NCI-H1694 treated with DMSO at 0.1 percent for 48 hours (cell line): ENCODE measurements at regions not wholly inside any gene's neighbourhood (a gene's known extent, or its start where the extent isn't known, plus 50 kb on each side); places are given as distances from the start of the nearest gene placed in this dataset.
"Not testable (repeated sequence)": the region's sequence is repeated elsewhere in the genome, so short reads cannot be mapped to it uniquely, and the experiment has no call there.

Source experiments
- DNase-seq: peaks from one replicate; lab custom pipeline; 2025; lab: John Stamatoyannopoulos, UW

DNA sequence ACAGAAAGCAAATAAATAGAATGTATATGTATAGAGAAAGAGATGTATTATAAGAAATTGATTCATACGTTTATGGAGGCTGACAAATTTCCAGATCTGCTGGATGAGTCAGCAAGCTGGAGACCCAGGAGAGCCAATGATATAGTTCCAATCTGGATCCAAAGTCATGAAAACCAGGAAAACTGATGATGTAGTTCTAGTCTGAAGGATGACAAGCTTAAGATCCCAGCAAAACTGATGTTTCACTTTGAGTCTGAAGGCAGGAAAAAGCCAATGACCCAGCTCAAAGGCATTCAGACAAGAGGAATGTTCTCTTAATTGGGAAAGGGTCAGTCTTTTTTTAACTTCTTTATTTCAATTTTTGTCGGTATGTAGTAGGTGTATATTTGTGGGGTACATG is 102.6 kb downstream of the LHFPL1 start:
- no peak for DNase-seq

DNA sequence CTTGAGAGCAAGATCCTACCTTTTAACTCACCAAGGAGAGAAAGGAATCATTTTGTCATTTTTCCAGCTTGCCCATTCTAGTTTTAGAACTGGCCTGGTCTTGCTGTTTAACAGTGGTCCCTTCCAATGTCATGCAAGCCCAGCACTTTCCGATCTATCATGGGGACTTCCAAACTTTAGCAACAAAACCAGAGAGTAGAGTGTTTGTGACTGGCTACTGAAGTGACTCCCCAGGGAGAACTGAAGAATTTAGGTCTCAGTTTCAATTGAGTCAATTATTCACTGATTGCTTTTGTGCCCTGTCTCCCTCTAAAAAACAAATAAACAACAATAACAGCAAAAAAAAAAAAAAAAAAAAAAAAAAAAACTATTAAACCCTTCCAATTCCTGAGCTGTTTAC is 108.3 kb downstream of the LHFPL1 start:
- no peak for DNase-seq

GRCh38 chrX:112555831-112556230 is 123.9 kb downstream of the LHFPL1 start:
- DNase-seq: no peak

GRCh38 chrX:112545051-112545450 is 134.7 kb downstream of the LHFPL1 start:
- DNase-seq: no peak

GRCh38 chrX:112536544-112536943 is 143.2 kb downstream of the LHFPL1 start:
- no peak for DNase-seq

- DNase-seq: no peak
Measured at GRCh38 chrX:112527903-112528302, 151.8 kb downstream of the LHFPL1 start.

GRCh38 chrX:112521676-112522075 is 158.1 kb downstream of the LHFPL1 start:
- DNase-seq: no peak

- no peak for DNase-seq
Measured at GRCh38 chrX:112520124-112520523, 159.6 kb downstream of the LHFPL1 start.

GRCh38 chrX:112513154-112513553 is 166.6 kb downstream of the LHFPL1 start:
- no peak for DNase-seq

DNA sequence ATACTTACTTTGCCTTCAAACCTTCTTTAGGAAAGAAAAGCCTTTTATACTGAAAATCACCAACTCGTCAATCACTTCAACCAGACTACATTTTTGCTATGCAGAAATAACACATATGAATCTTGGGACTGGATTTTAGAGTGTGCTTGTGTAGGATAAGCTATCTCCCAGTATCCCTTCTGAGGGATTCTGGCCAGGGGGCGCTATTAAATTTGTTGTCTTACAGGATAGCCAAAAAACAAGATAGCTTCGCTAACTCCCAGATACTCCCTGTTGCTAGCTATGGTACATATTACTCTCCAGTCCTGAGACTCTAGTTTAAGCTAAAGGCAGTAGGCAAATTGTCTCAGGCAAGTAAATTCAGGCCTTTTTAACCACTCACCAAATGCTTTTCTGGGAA is 167.2 kb downstream of the LHFPL1 start:
- DNase-seq: no peak

GRCh38 chrX:112510629-112511028 is 169.1 kb downstream of the LHFPL1 start:
- no peak for DNase-seq

- DNase-seq: no peak
Measured at GRCh38 chrX:112477653-112478052, 202.1 kb downstream of the LHFPL1 start.

- DNase-seq: no peak
Measured at GRCh38 chrX:112473654-112474053, 206.1 kb downstream of the LHFPL1 start.

- DNase-seq: no peak
Measured at GRCh38 chrX:112470551-112470950, 209.2 kb downstream of the LHFPL1 start.

GRCh38 chrX:112461949-112462450 is 217.7 kb downstream of the LHFPL1 start:
- DNase-seq: not testable (repeated sequence)

DNA sequence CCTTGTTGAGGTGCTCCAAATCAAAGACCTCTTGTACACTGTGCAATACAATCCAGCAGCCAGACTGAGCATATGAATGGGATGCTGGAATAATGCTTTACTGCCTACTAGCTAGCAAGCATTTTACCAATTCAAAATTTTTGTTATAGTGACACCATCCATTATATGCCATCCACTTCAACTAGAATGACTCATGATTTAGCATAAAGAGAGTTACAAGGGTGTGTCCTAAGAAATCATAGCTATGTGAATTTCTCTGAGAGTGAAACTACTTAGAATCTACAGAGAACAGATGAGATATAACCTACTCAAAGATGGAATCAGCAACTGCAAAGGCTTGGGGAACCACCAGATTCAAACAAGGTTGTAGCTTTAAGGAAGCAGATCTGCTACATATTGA is 221.9 kb downstream of the LHFPL1 start:
- DNase-seq: no peak

DNA sequence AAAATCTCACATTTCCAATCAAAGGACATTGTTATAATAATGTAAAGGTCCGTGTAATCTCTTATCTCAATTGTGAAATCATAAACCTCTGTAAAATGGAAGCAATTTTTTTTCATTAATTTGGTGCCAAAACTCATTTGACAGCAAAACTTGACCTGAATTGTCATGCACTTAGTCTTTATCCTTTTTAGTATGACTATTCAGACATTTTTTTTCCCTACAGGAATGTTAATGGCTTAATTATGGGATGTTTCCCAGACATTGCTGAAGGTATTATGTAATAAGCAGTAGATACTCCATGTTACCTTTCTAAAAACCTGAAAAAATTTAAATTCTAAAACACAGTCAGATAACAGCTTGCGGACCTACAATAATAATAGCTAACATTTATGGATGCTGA is 228.9 kb downstream of the LHFPL1 start:
- no peak for DNase-seq

DNA sequence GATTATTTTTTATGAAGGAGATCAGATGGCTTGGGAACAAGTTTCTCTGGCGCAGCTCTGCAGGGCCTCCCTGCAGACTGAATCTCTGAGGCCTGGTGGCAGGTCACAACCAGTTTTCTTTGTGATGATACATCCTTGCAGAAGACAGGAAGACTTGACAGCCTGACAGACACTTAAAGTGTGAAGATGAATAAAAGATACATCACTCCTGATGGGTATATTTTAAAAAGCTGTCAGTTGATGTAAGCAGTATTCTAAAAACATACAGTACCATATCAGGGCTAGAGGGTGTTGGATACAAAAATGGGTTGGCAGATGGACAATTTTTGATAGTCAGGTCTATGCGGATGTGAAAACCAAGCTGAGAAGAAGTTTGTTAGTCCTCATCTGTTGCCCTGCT is 239.5 kb downstream of the LHFPL1 start:
- DNase-seq: no peak

- DNase-seq: no peak
Measured at GRCh38 chrX:112424166-112424565, 255.6 kb downstream of the LHFPL1 start.

- DNase-seq: no peak
Measured at GRCh38 chrX:112391313-112391712, 288.4 kb downstream of the LHFPL1 start.

DNA sequence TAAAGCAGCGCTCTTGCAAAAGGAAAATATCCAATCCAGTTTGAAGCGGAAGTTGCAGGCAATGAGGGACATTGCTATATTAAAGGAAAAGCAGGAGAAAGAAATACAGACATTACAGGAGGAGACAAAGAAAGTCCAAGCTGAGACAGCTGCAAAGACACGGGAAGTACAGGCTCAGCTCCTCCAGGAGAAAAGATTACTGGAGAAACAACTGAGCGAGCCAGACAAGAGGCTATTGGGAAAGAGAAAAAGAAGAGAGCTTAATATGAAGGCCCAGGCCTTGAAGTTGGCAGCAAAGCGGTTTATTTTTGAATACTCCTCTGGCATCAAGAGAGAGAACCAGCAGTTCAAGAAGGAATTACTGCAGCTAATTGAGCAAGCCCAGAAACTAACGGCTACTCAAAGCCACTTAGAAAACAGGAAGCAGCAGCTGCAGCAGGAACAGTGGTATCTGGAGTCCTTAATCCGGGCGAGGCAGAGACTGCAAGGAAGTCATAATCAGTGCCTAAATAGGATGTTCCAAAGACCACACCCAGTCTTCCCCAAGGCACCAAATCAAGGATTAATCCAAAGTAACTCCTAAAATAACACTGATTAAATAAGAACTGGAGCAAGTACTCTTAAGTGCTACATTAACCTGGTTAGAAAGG is 298.0 kb downstream of the LHFPL1 start:
- DNase-seq: not testable (repeated sequence)

- DNase-seq: no peak
Measured at GRCh38 chrX:112380541-112381278, 298.1 kb upstream of the TRPC5 start.

DNA sequence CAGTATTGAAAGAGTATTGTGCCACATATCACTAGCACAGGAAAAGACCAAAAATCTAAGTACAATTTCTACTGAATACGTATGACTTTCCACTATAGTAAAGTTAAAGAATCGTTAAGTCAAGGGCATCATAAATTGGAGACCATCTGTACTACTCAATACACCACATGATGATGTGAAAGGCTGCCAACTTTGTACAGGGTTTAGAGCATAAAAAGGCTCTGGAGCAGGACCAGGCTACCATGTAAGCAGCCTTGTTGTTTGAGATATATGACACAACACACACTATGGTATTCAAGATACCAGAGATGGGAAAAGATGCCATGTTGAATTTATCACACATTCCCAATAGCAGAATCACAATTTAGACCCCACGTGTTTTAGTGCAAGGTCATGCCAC is 294.9 kb upstream of the TRPC5 start:
- no peak for DNase-seq

GRCh38 chrX:112368371-112368770 is 285.8 kb upstream of the TRPC5 start:
- DNase-seq: no peak
